Inflammatory macrophage treated with lipopolysaccharide for 4 hours (primary cell): ENCODE measurements at regions not wholly inside any gene's neighbourhood (a gene's known extent, or its start where the extent isn't known, plus 50 kb on each side); places are given as distances from the start of the nearest gene placed in this dataset.

Experiments
- DNase-seq: peaks from one replicate; pipeline ENCODE4 v3.0.0-alpha.2; 2020

GRCh38 chr14:87229131-87229530, 763.9 kb downstream of the GALC start:
- DNase-seq, result no peak

GRCh38 chr14:87217023-87217422, 776.0 kb downstream of the GALC start:
- DNase-seq, result no peak

GRCh38 chr14:87214558-87214957, 778.4 kb downstream of the GALC start:
- DNase-seq, result no peak

- DNase-seq, result no peak
Observed at GRCh38 chr14:87207756-87208155, 785.2 kb downstream of the GALC start.

GRCh38 chr14:87205811-87206210, 787.2 kb downstream of the GALC start:
- DNase-seq, result no peak

- no peak for DNase-seq
Observed at GRCh38 chr14:87203346-87203745, 789.6 kb downstream of the GALC start.

GRCh38 chr14:87199381-87199780, 793.6 kb downstream of the GALC start:
- DNase-seq, result no peak

GRCh38 chr14:87196436-87196835, 796.5 kb downstream of the GALC start:
- no peak for DNase-seq

- no peak for DNase-seq
Observed at GRCh38 chr14:87187786-87188185, 805.2 kb downstream of the GALC start.

- DNase-seq, result no peak
Observed at GRCh38 chr14:87186737-87187136, 806.2 kb downstream of the GALC start.

GRCh38 chr14:87185961-87186560, 806.9 kb downstream of the GALC start:
- DNase-seq, result no peak

GRCh38 chr14:87184180-87184579, 808.8 kb downstream of the GALC start:
- no peak for DNase-seq

- DNase-seq, result no peak
Observed at GRCh38 chr14:87181288-87181687, 811.7 kb downstream of the GALC start.

- DNase-seq, result no peak
Observed at GRCh38 chr14:87179936-87180335, 813.0 kb downstream of the GALC start.

- no peak for DNase-seq
Observed at GRCh38 chr14:87178277-87178676, 814.7 kb downstream of the GALC start.

GRCh38 chr14:87175175-87175574, 817.8 kb downstream of the GALC start:
- DNase-seq, result no peak

GRCh38 chr14:87171141-87171540, 821.8 kb downstream of the GALC start:
- no peak for DNase-seq

- DNase-seq, result no peak
Observed at GRCh38 chr14:87170179-87170578, 822.8 kb downstream of the GALC start.

GRCh38 chr14:87169362-87169761, 823.6 kb downstream of the GALC start:
- DNase-seq, result no peak

- DNase-seq, result no peak
Observed at GRCh38 chr14:87161502-87161901, 831.5 kb downstream of the GALC start.

- no peak for DNase-seq
Observed at GRCh38 chr14:87160989-87161388, 832.0 kb downstream of the GALC start.

- DNase-seq, result no peak
Observed at GRCh38 chr14:87158283-87158682, 834.7 kb downstream of the GALC start.

- DNase-seq, result no peak
Observed at GRCh38 chr14:87156878-87157277, 836.1 kb downstream of the GALC start.

GRCh38 chr14:87155856-87156488, 837.0 kb downstream of the GALC start:
- DNase-seq, result no peak

- no peak for DNase-seq
Observed at GRCh38 chr14:87153901-87154300, 839.1 kb downstream of the GALC start.
